GM12873 (cell line): ENCODE measurements at regions not wholly inside any gene's neighbourhood (a gene's known extent, or its start where the extent isn't known, plus 50 kb on each side); places are given as distances from the start of the nearest gene placed in this dataset.

Experiments used
- CTCF ChIP-seq: IDR thresholded peaks from 2 replicates; pipeline ENCODE4 v1.5.1; 2012; ENCODE audit warnings: low read depth, mild to moderate bottlenecking, moderate library complexity, low read length, control low read depth; ENCODE audit not compliant: insufficient read depth; ENCODE audit errors: missing control alignments

GRCh38 chr7:86958380-86958779 is 101.1 kb downstream of the ELAPOR2 start:
- TF ChIP-seq CTCF, result no peak

GRCh38 chr7:86956567-86956966 is 102.9 kb downstream of the ELAPOR2 start:
- TF ChIP-seq CTCF, result no peak

- no peak for TF ChIP-seq CTCF
These were observed 103.5 kb downstream of the ELAPOR2 start for GRCh38 chr7:86955895-86956503.

GRCh38 chr7:86954971-86955370 is 104.5 kb downstream of the ELAPOR2 start:
- no peak for TF ChIP-seq CTCF

GRCh38 chr7:86953653-86954336 is 105.7 kb downstream of the ELAPOR2 start:
- TF ChIP-seq CTCF, result no peak

GRCh38 chr7:86953219-86953618 is 106.2 kb downstream of the ELAPOR2 start:
- TF ChIP-seq CTCF, result no peak

- no peak for TF ChIP-seq CTCF
These were observed 107.6 kb downstream of the ELAPOR2 start for GRCh38 chr7:86951895-86952294.
